HG02938 (cell line): ENCODE measurements at regions not wholly inside any gene's neighbourhood (a gene's known extent, or its start where the extent isn't known, plus 50 kb on each side); places are given as distances from the start of the nearest gene placed in this dataset.
"Not testable (repeated sequence)": the region's sequence is repeated elsewhere in the genome, so short reads cannot be mapped to it uniquely, and the experiment has no call there.

Experiments
- ATAC-seq: cut with Tn5 transposase; IDR thresholded peaks from one replicate; pipeline ENCODE4 v1.9.1; 2021; ENCODE audit warnings: mild to moderate bottlenecking, moderate library complexity; ENCODE audit not compliant: unreplicated experiment

DNA sequence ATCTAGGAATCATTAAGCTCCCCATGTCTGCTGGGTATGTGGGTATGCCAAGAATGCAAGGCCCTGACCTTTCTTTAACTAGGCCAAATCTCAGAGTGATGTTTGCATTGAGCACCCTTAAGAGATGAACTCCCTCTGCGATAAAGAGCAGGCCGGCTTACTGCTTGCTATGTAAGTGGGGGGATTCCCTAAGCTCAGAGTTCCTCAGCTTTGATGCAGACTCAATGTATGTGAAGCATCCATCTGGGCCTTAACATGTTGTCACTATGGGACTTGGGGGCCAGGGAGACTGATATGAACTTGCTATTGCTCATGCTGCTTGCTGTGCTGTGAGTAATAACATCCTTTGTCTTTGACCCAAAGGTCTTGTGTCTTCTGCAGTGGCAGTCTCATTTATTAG, 149.7 kb downstream of the C12orf75 start:
- ATAC-seq: no peak

DNA sequence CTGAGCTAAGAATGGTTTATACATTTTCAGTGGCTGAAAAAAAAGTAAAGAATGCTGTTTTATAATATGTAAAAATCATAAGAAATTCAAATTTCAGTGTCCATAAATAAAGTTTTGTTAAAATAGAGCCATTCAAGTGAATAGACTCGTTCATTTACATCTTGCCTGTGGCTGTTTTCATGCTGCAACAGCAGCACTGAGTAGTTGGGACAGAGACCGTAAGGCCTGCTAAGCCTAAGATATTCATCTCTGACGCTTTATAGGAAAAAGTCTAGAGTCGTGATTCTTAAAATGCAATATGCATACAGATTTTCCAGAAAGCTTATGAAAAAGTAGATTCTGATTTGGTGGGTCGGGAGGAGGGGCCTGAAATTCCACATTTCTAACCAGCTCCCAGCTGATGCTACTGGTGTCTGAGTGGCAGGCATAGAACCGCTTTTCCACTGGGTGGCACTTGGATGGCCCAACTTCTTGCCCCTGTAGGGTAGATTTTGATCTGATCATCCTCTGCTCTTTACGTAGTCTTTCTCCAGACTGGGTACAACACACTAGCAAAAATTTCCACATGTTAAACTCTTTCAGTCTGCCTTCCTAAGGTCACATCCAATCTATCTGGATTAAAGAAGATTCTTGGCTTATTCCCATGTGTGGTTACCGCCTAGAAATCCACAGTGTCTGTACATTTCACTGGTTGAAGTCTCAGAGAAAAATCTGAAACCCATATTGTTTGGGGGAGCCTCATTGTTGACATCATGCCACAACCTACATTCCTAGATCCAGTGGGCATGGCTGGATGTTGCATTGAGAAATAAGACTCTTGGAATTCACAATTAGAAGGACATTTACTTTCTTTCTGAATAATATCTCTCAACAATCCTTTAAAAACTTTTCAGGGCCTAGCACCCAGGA, 151.2 kb downstream of the C12orf75 start:
- ATAC-seq: no peak

DNA sequence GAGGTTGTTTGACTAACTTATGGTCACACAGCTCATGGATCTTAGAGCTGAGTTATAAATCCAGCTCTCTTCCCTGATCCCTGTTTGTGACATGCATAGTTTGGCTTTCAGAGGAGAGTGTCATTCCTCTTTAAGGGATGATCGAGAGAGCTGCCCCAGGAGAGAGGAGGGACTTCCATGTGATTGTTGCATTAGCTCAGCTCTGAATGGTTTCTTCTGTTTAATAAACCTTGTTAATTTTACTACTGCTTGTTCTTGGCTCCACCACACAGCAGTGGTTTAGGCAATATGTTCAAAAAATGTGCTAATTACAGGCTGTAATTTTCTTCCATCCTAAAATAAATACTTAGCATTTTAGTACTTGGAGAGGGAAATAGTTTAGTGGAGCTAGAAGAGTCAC, 152.5 kb downstream of the C12orf75 start:
- ATAC-seq: no peak

DNA sequence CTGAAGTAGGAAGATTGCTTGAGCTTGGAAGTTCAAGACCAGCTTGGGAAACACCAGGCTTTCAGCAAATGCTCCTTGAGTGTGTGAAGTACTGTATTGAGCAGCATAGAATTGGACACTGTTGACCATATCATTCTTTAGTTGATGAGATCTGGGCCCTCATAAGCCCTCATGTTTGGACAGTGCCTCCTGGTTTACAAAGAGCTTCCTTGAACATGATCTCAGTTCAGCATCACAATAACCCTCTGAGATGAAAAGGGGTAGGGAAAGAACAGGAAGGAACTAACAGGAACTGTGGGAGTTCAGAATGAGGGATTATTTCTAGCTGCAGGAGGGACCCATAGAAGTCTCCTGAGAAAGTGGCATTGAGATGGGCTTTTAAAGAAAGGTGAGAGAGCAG, 153.2 kb downstream of the C12orf75 start:
- no peak for ATAC-seq

DNA sequence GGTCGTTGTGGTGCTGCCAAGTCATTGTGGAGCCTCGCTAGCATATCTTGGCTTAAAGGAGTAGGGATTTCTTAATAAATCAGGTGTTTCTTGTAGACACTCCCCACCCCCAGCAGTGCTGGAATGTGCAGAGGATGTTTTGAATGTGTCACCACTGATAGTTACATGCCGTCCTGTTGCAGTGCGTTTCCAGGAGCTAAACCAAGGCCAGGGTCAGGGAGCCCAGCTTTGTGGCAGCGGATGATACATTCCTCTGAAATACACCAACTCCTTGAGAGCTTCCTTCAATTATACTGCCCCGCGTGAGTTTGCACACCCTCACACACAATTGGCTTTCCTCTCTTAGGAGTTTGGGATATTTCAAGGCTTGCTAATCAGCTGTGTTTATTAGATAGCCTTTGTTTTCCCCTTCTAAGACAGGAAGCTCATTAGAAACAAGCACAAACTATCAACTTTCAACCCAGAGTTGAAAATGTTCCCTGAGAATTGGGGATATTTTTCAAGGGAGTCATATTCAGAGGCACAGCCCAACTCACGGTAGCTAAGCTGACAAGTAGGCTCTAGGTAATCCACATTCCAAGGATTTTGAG, 154.9 kb downstream of the C12orf75 start:
- no peak for ATAC-seq

DNA sequence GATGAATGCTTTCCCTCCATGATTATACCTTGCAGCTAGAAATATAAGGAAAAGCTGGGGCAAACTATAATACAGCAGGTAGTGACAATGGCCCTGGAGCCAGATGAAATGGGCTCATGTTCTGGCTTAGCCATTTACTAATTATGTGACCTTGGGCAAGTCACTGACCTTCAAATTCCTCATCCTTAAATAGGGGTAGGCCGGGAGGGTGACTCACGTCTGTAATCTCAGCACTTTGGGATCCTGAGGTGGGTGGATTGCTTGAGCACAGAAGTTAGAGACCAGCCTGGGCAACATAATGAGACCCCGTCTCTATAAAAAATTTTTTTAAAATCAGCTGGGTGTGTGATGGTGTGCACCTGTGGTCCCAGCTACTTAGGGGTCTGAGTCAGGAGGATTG, 155.4 kb downstream of the C12orf75 start:
- no peak for ATAC-seq

DNA sequence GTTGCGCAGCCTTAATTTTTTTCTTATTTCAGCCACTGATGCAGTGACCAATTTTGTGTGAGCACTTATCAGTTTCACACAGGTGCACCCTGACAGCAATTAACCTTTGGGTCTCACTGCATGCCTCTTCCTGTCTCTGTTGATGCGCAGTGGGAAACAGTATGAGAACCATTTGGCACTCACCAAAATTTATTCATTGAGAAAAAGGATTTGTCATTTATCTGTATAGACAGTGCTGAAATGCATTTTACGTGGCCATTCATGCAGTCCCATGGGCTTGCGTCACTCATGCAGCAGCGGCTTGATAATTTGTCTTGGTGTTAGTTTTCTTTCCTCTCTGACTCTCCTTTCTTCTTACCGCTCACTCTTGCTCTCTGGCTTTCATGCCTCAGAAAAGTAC, 157.5 kb downstream of the C12orf75 start:
- ATAC-seq: no peak

DNA sequence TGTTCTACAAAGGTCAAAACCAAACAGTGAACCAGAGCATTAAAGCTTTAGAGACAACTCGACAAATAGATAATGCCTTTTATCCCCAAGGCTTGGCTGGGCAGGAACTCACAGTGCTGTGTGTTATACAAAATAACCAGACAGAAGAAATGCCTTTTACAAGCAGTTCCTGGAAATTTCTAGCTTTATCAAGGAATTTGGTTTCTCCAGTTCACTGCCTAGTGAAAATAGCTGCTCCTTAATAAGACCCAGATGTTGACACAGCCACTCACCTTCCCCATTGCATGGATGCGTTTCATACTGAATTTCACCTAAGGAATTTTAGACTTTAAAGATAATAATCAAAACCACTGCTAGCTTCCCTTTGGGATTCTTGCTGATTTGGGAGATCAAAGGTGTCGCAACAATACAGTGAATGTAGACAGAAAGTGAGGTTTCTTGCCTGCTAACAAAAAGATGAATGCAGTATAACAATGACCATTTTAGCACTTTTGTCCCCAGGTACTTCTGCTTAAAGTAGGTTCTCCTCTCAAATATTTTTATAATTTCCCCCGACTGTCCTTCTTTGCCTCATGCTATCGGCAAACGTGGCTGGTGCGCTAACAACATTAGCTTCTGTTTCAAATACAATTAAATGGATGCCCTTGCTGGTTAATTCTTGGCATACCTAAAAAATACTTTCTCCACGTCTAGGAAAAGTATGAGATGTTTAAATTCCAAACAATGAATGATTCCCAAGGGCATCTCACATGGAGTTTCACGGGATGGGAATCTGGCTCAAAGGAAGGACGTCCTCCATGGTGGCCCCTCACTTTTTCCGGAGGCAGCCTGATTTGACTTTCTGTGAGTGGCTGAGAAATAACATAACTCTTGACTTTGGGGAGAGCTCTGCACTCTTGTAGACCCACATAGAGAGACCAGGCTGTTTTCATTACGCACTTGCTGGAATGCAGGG, 162.4 kb downstream of the C12orf75 start:
- no peak for ATAC-seq

DNA sequence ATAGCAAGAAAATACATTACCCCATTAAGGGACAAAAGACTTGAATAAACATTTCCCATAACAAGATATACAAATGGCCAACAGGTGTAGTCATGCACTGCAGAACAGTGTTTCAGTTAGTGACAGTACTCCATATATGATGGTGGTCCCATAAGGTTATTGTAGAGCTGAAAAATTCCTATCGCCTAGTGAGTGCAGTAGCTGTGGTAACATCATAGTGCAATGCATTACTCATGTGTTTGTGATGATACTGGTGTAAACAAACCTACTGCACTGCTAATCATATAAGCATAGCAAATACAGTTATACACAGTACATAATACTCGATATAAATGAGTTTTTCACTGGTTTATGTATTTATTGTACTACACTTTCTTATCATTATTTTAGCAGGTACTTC, 168.7 kb downstream of the C12orf75 start:
- no peak for ATAC-seq

DNA sequence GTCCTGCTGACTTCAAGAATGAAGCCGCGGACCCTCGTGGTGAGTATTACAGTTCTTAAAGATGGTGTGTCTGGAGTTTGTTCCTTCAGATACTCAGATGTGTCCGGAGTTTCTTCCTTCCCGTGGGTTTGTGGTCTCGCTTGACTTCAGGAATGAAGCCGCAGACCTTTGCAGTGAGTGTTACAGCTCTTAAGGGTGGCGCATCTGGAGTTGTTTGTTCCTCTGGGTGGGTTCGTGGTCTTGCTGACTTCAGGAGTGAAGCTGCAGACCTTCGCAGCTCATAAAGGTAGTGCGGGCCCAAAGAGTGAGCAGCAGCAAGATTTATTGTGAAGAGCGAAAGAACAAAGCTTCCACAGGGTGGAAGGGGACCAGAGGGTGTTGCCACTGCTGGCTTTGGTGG, 170.2 kb downstream of the C12orf75 start:
- ATAC-seq: not testable (repeated sequence)

DNA sequence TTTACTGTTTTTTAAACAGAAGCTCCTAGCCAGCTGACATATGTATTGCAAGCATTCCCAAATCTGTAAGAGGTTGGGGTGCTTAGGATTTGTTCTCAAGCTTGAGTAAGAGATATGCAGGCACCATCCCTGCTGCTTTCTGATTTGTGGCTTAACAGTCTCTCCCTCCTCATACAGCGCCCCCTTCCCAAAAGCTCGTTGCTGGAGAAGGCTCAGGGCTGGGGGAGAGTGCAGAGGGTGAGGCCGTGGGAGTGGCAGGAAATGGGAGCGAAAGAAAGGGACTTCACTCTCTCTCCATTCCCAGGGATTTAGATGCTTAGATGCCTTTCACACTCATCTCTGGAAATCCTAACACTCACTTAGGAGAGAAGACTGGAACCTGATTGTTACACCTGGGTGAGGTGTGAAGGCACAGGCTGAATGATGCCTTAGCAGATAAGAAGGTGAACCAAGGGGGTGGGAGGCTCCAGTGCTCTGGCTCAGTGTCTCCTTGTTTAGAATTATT, 172.0 kb downstream of the C12orf75 start:
- ATAC-seq: no peak

DNA sequence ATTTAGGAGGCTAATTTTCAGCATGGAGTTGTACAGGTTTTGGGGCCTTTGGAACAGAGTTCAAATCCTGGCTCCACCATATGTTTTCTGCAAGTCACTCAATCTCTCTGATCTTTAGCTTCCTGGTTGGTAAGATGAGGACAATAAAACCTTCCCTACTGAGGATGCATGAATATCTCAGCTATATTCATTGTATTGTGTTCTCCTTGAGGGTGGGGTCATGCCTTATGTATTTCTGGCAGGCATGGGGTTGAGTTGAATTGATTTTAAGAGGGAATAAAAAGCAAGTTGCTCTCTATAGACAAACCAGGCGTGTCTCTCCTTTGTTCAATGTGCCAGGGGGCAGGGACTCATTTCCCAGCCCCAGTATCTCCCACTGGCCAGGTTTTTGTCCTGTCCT, 173.1 kb downstream of the C12orf75 start:
- ATAC-seq: no peak

DNA sequence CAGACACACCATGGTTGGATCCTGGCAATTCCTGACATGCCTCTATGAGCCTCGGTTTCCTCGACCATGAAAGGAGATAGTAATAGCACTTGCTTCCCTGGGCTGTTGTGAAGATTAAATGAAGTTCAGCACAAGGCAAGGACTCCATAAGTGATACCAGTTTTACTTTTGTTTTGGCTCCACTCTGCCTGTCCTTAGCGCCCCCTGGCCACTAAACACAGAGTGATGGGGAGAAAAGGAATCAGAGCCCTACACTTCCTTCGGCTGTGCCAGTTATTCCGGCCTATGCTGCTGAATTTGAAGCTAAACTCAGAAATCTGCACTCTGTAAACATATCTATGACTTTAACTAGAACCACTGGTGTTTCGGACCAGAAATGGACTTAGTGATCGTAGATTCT, 173.8 kb downstream of the C12orf75 start:
- no peak for ATAC-seq

DNA sequence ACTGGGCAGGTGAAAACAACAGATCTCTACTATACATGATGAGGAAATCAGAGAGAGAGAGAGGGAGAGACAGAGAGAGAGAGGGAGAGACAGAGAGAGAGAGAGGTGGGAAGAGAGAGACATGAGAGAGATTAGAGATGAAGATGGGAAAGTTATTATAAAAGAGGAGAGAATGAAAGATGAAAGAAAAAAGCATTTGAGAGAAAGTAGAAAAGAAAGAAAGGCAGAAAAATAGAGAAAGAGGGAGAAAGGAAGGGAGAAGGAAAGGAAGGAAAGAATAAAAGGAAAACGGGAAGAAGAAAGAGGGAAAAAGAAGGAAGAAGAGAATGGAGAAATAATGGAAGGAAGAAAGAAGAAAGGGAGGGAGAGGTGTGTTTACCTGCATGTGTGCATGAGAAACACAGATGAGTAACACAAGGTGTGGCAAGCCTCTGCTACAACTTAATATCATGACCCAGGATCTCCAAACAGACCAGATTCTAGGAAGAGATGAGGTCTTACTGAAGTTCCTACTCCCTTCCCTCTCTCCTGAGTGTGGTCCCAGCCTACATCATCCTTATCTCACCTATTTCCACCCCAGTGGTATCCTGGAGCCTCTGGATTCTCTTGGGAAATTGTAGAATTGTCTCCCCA, 176.3 kb downstream of the C12orf75 start:
- ATAC-seq: no peak

DNA sequence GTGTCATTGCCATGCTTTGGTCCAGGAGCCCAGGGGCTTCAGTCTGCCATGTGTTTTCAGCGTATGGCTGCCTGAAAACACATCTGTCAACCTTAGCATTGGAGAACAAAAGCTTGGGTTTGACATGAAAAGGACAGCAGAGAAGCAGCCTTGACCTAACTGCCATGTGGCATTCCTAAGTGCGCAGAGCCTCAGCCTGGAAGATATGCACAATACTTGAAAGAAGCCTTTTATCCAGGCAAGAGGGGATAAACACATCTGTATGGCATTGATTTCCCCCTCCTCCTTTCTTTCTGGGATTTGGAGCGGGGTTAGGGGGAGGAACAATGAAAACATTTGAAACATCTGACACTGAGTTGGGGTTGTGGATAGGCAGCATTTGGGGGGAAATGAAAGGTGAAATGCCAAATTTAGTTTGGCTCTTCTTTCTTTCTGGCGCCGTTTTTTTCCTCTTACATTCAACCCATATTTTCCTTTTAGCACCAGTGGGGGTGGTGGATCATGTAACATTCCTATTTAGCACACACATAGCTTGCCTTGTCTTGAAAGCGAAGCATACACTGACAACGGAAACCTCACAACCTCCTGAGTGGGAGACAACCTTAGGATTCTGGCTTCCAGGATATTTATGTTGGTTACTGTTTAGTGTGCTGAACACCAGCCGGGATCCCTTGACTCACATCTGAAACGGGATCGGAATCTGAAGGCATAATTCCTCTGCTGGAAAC, 177.0 kb downstream of the C12orf75 start:
- ATAC-seq: no peak

DNA sequence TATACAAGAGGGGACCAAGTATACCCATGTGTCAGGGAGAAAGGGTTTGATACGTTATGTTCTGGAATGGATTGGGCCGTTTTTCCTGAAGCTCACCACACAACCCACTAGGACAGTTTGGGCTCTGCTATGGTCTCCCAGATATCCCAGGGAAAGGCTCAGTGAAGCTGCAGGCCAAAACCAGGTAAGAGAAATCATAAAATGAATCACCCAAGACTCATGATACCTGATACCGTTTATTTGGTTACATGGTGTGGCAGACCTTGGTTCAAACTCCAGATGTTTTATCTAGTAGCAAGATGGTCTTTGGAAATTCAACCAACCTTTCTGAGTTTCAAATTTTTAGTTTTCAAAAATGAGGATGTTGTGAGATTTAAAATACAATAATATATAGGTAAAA, 177.6 kb downstream of the C12orf75 start:
- ATAC-seq: no peak

DNA sequence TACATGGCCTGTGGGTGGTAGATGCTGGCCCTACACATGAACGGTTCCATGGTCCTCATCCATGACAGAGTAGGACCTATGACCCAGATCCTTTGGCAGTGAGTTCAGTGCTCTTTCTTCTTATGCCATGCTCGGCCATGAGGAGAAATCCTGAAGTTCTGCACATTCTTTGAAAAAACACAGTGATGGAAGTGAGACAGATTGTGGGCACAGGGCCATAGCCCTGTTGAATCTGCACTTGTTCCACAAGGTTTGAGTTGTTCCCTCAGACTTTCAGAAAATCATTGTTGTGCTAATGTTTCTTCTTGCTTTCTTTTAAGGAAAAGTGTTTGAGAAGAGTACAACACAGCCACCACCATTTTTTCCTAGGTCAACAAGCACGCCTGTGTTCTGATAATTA, 180.0 kb downstream of the C12orf75 start:
- ATAC-seq: no peak

DNA sequence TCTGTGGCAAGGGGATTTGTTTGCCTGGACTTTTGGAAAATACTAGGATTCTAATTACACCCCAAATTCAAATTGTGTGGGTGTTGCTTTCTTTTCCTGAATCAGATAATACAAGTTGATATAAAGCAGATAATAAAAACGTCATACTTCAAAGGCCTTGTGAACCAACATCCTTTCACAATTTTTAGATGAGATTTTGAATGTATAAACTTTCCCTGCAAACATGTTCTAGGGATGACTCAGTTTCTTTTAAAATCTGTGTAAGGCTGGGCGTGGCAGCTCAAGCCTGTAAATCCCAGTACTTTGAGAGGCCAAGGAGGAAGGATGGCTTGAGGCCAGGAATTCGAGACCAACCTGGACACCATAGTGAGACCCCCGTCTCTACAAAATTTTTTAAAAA, 182.4 kb downstream of the C12orf75 start:
- ATAC-seq: not testable (repeated sequence)

DNA sequence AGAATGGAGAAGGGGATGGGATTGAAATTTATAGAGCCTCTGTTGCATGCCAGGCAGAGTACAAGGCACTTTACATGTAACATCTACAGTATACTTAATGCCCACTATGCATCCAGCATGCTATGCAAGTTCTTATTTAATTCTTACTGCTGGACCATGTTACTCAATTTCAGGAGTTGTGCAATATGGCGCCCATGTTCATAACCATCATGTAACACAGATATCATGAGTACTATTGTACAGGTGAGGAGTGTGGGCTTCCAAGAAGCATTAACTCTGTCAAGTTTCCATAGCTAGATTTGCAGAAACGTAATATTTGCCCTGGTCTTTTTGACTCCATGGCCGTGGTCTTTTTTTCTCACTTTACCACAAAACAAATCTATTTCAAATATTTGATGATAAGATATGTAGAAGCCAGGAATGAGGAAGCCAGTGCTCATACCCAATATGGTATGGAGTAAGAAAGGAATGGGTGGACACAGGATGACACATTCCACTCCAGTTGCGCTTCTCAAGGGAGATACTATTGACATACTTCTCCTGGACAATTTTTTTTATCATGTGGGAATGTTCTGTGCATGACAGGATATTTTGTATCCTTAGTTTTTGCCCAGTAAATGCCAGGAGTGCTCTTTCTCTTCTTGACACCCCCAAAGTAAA, 191.8 kb downstream of the C12orf75 start:
- ATAC-seq: no peak
